ENCODE measurements at regions not wholly inside any gene's neighbourhood (a gene's known extent, or its start where the extent isn't known, plus 50 kb on each side); places are given as distances from the start of the nearest gene placed in this dataset.
A peak's percentile ranks its signal among the peaks of the same experiment; 100 is the strongest.
"Not testable (repeated sequence)": the region's sequence is repeated elsewhere in the genome, so short reads cannot be mapped to it uniquely, and the experiment has no call there.

DNA sequence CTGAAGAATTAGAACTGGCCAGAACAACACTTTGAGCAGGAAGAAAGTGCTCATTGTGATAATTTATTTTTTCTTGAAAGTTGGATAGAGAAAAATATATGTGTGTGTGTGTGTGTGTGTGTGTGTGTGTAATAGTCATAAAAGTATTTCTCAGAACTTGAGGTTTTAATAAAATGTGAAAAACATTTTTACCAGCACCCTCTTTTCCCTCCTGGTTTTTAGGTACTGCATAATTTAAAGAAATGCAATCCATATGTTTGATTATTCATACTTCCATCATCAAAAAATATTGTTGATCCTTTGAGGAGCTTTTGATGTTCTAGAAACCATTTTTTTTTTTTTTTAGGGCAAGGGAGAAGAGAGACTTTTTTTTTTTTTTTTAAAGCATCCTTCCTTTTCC, 66.8 kb upstream of the JUN start:
- no peak overlapping the region for H3K27ac ChIP-seq
- intact Hi-C loops (cut with DNase I), result no loop called here
- TF ChIP-seq CTCF (IDR thresholded peaks at IDR 0.05), result no peak
- TF ChIP-seq POLR2A (IDR thresholded peaks at IDR 0.05), result no peak

DNA sequence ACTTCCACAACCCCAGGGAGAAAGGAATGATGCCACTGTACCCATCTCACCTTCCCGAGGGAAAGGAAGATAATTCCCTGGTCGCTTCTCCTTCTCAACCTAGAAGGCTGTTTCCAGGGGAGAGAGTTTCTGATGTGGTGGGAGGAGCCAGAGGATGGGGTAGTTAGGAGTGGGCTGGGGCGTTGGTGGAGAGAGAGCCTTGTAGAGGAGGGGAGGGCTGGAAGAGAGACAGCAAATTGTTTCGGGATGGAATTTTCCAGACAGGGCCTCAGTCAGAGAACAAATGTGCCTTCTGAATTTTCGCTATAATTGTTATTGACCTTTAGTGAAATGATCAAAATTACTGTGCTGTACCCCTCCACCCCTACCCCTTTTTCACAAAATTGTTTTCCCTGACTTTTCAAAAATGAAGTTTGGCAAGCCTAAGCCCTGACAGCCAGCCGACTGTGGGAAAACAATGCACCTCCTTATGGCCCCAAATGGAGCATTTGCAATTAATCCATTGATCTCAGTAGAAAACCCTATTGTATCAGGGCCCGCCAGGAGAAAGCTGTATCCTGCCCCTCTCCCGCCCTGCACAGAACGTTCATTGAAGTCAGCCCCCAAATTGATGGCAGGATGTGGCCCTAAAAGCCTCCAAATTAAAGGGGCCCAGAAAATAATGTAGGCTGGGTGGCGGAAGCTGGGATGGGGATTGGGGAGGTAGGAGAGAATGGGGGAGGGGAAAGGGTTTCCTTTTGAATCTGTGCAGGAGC, 69.1 kb upstream of the JUN start:
- TF ChIP-seq CTCF (IDR thresholded peaks at IDR 0.05) (no peak), POLR2A (IDR thresholded peaks at IDR 0.05) (no peak)
- no peaks in the 10 kb centered on the region for H3K36me3 ChIP-seq
- WGBS, 2 donors, result 86 to 92% methylated on average over 9 to 10 of the region's 10 CpGs
- H3K9me3 ChIP-seq, result no peaks in the 10 kb centered on the region
- peaks cover 0 to 34% (median 16%) of the 10 kb centered on the region in 3 donors for H3K4me1 ChIP-seq
- DNase-seq, result no peak
- no peak overlapping the region for H3K4me3 ChIP-seq
- H3K27ac ChIP-seq, result no peak overlapping the region
- no peaks in the 10 kb centered on the region for H3K27me3 ChIP-seq
- intact Hi-C loops (cut with DNase I), result no loop called here

More for the DNA sequence above, 66.8 kb upstream of the JUN start:
- Histone ChIP-seq H3K4me3 (no peak overlapping the region), H3K9me3 (no peaks in the 10 kb centered on the region), H3K27me3 (no peaks in the 10 kb centered on the region), H3K4me1 (peaks cover 0 to 32% (median 16%) of the 10 kb centered on the region in 3 donors), H3K36me3 (no peaks in the 10 kb centered on the region)
- DNase-seq, result no peak

- no peaks in the 10 kb centered on the region for H3K27me3 ChIP-seq
- no peak for TF ChIP-seq POLR2A (IDR thresholded peaks at IDR 0.05)
- no peak for TF ChIP-seq CTCF (IDR thresholded peaks at IDR 0.05)
- WGBS, 2 donors, result 71 to 81% methylated on average over 2 of the region's 2 CpGs
- peaks cover 0 to 20% (median 6%) of the 10 kb centered on the region in 3 donors for H3K4me1 ChIP-seq
- no peaks in the 10 kb centered on the region for H3K36me3 ChIP-seq
- no peak for DNase-seq
- H3K27ac ChIP-seq, result no peak overlapping the region
- intact Hi-C loops (cut with DNase I), result no loop called here
- no peak overlapping the region for H3K4me3 ChIP-seq
- H3K9me3 ChIP-seq, result no peaks in the 10 kb centered on the region
Observed at GRCh38 chr1:58854576-58854975, 70.7 kb upstream of the JUN start.

- no peak for DNase-seq
- H3K9me3 ChIP-seq, result no peaks in the 10 kb centered on the region
- H3K4me1 ChIP-seq, result peaks cover 0 to 17% (median 3%) of the 10 kb centered on the region in 3 donors
- no peaks in the 10 kb centered on the region for H3K27me3 ChIP-seq
- no peak overlapping the region for H3K4me3 ChIP-seq
- no peak for TF ChIP-seq CTCF (IDR thresholded peaks at IDR 0.05)
- TF ChIP-seq POLR2A (IDR thresholded peaks at IDR 0.05), result no peak
- WGBS, 2 donors, result 58 to 65% methylated on average over 10 of the region's 10 CpGs
- H3K27ac ChIP-seq, result peak overlapping the region in 2 of 4 donors; percentile 7 to 19
- H3K36me3 ChIP-seq, result no peaks in the 10 kb centered on the region
- intact Hi-C loops (cut with DNase I), result no loop called here
Observed at GRCh38 chr1:58855274-58856165, 71.7 kb upstream of the JUN start.

DNA sequence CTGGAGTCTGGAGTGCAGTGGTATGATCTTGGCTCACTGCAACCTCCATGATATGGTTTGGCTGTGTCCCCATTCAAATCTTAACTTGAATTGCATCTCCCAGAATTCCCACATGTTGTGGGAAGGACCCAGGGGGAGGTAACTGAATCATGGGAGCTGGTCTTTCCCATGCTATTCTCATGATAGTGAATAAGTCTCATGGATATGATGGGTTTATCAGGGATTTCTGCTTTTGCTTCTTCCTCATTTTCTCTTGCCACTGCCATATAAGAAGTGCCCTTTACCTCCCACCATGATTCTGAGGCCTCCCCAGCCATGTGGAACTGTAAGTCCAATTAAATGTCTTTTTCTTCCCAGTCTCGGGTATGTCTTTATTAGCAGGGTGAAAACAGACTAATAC, 72.4 kb upstream of the JUN start:
- H3K36me3 ChIP-seq; intact Hi-C loops (cut with DNase I); DNase-seq; H3K4me3 ChIP-seq; H3K27me3 ChIP-seq; H3K27ac ChIP-seq; H3K9me3 ChIP-seq: not testable (repeated sequence)
- 85 to 100% methylated on average over 1 of the region's 1 CpG for WGBS, 2 donors
- peaks cover 0 to 18% (median 3%) of the 10 kb centered on the region in 3 donors for H3K4me1 ChIP-seq
